ENCODE measurements at regions not wholly inside any gene's neighbourhood (a gene's known extent, or its start where the extent isn't known, plus 50 kb on each side); places are given as distances from the start of the nearest gene placed in this dataset.
"Not testable (repeated sequence)": the region's sequence is repeated elsewhere in the genome, so short reads cannot be mapped to it uniquely, and the experiment has no call there.

- not testable (repeated sequence) for DNase-seq (ENCODE audit: low read depth)
Observed at GRCh38 chr2:87352178-87352934, 330.7 kb upstream of the PLGLB1 start.

GRCh38 chr2:87353408-87353807 is 331.8 kb upstream of the PLGLB1 start:
- DNase-seq (ENCODE audit: low read depth): not testable (repeated sequence)

- DNase-seq (ENCODE audit: low read depth): not testable (repeated sequence)
Observed at GRCh38 chr2:87354102-87354501, 332.5 kb upstream of the PLGLB1 start.

GRCh38 chr2:87360250-87360649 is 338.6 kb upstream of the PLGLB1 start:
- not testable (repeated sequence) for DNase-seq (ENCODE audit: low read depth)

- DNase-seq (ENCODE audit: low read depth): not testable (repeated sequence)
Observed at GRCh38 chr2:87360927-87361326, 339.3 kb upstream of the PLGLB1 start.

DNA sequence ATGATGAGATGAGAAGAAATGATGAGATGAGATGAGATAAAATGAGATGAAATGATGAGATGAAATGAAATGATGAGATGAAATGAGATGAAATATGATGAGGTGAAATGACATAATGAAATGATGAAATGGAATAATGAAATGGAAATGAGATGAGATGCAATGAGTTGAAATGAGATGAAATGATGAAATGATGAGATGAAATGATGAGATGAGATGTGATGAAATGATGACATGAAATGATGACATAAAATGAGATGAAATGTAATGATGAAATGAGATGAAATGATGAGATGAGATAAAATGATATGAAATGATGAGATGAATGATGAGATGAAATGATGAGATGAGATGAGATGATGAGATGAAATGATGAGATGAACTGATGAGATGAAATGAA is 340.2 kb upstream of the PLGLB1 start:
- not testable (repeated sequence) for DNase-seq (ENCODE audit: low read depth)

DNA sequence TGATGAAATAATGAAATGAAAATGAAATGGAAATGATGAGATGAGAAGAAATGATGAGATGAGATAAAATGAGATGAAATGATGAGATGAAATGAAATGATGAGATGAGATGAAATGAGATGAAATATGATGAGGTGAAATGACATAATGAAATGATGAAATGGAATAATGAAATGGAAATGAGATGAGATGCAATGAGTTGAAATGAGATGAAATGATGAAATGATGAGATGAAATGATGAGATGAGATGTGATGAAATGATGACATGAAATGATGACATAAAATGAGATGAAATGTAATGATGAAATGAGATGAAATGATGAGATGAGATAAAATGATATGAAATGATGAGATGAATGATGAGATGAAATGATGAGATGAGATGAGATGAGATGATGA is 342.7 kb upstream of the PLGLB1 start:
- not testable (repeated sequence) for DNase-seq (ENCODE audit: low read depth)

DNA sequence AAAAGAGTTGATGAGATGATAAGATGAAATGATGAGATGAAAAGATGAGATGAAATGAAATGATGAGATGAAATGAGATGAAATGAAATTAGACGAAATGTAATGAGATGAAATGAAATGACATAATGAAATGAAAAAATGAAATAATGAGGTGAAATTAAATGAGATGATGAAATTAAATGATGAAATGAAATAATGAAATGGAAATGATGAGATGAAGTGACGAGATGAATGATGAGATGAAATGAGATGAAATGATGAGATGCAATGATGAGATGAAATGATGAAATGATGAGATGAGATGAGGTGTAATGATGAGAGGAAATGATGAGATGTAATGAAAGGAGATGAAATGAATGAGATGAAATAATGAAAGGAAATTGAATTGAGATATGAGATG is 343.4 kb upstream of the PLGLB1 start:
- DNase-seq (ENCODE audit: low read depth): not testable (repeated sequence)

- DNase-seq (ENCODE audit: low read depth): not testable (repeated sequence)
Observed at GRCh38 chr2:87386063-87386560, 361.8 kb upstream of the PLGLB2 start.

- not testable (repeated sequence) for DNase-seq (ENCODE audit: low read depth)
Observed at GRCh38 chr2:87395784-87396183, 352.1 kb upstream of the PLGLB2 start.

- not testable (repeated sequence) for DNase-seq (ENCODE audit: low read depth)
Observed at GRCh38 chr2:87396551-87397265, 351.2 kb upstream of the PLGLB2 start.

GRCh38 chr2:87397276-87398065 is 350.4 kb upstream of the PLGLB2 start:
- not testable (repeated sequence) for DNase-seq (ENCODE audit: low read depth)

DNA sequence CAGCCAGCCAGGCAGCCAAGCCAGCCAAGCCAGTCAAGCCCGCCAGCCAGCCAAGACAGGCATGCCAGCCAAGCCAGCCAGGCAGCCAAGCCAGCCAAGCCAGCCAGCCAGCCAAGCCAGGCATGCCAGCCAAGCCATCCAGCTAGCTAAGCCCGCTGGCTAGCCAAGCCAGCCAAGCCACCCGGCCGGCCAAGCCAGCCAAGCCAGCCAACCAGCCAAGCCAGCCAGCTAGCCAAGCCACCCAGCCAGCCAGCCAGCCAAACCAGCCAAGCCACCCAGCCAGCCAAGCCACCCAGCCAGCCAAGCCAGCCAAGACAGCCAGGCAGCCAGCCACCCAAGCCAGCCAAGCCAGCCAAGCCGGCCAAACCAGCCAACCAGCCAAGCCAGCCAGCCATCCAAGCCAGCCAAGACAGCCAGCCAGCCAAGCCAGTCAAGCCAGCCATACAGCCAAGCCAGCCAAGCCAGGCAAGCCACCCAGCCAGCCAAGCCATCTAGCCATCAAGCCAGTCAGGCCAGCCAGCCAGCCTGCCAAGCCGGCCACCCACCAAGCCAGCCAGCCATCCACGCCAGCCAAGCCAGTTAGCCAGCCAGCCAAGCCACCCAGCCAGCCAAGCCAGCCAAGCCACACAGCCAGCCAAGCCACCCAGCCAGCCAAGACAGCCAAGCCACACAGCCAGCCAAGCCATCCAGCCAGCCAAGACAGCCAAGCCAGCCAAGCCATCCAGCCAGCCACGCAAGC is 349.2 kb upstream of the PLGLB2 start:
- not testable (repeated sequence) for DNase-seq (ENCODE audit: low read depth)

GRCh38 chr2:87401726-87402345 is 346.1 kb upstream of the PLGLB2 start:
- DNase-seq (ENCODE audit: low read depth): no peak

DNA sequence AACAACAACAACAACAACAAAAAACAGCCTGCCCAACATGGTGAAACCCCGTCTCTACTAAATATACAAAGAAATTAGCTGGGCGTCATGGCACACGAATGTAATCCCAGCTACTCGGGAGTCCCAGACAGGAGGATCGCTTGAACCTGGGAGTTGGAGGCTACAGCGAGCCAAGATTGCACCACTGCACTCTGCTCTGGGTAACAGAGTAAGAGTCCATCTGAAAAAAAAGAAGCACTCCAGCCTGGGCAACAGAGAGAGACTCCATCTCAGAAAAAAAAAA is 344.1 kb upstream of the PLGLB2 start:
- no peak for DNase-seq (ENCODE audit: low read depth)

GRCh38 chr2:87404411-87405255 is 343.3 kb upstream of the PLGLB2 start:
- DNase-seq (ENCODE audit: low read depth): not testable (repeated sequence)

- DNase-seq (ENCODE audit: low read depth): not testable (repeated sequence)
Observed at GRCh38 chr2:87405531-87406216, 342.2 kb upstream of the PLGLB2 start.

- not testable (repeated sequence) for DNase-seq (ENCODE audit: low read depth)
Observed at GRCh38 chr2:87406406-87407175, 341.3 kb upstream of the PLGLB2 start.

DNA sequence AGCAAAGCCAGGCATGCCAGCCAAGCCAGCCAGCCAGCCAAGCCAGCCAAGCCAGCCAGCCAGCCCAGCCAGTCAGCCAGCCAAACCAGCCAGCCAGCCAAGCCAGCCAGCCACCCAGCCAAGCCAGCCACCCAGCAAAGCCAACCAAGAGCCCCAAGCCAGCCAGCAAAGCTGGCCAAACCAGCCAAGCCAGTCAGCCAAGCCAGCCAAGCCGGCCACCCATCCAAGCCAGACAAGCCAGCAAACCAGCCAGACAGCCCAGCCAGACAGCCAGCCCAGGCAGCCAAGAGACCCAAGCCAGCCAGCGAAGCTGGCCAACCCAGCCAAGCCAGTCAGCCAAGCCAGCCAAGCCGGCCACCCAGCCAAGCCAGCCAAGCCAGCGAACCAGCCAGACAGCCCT is 338.3 kb upstream of the PLGLB2 start:
- not testable (repeated sequence) for DNase-seq (ENCODE audit: low read depth)
